H9 (cell line): ENCODE measurements at regions not wholly inside any gene's neighbourhood (a gene's known extent, or its start where the extent isn't known, plus 50 kb on each side); places are given as distances from the start of the nearest gene placed in this dataset.
A peak's percentile ranks its signal among the peaks of the same experiment; 100 is the strongest.

Experiments
- DNase-seq: peaks from one replicate; pipeline ENCODE4 v3.0.0-alpha.2; 2017
- H2AFZ ChIP-seq: one replicate; pipeline ENCODE4 v1.6.1; 2013; ENCODE audit warnings: mild to moderate bottlenecking, low read length, control low read depth, moderate library complexity
- H2AK5ac ChIP-seq: 2 replicates; pipeline ENCODE4 v1.6.1; 2013; ENCODE audit warnings: low read length, control low read depth, mixed read lengths; ENCODE audit not compliant: insufficient read length
- H2BK120ac ChIP-seq: one replicate; pipeline ENCODE4 v1.6.1; 2013; ENCODE audit warnings: low read depth, mild to moderate bottlenecking, low read length, control low read depth, inconsistent platforms; ENCODE audit not compliant: poor library complexity, severe bottlenecking
- H2BK12ac ChIP-seq: 2 replicates; pipeline ENCODE4 v1.6.1; 2013; ENCODE audit warnings: low read length, control low read depth, mixed read lengths, low read depth; ENCODE audit not compliant: insufficient read length
- H2BK15ac ChIP-seq: 2 replicates; pipeline ENCODE4 v1.6.1; 2013; ENCODE audit warnings: low read depth, low read length, control low read depth
- H2BK20ac ChIP-seq: one replicate; pipeline ENCODE4 v1.6.1; 2013; ENCODE audit warnings: low read depth, mild to moderate bottlenecking, low read length, control low read depth, inconsistent platforms; ENCODE audit not compliant: poor library complexity, severe bottlenecking
- H2BK5ac ChIP-seq: 2 replicates; pipeline ENCODE4 v1.6.1; 2013; ENCODE audit warnings: low read length, control low read depth, mixed read lengths; ENCODE audit not compliant: insufficient read length
- H3K14ac ChIP-seq: 2 replicates; pipeline ENCODE4 v1.6.1; 2013; ENCODE audit warnings: low read length, control low read depth; ENCODE audit not compliant: insufficient read depth
- H3K18ac ChIP-seq: 2 replicates; pipeline ENCODE4 v1.6.1; 2013; ENCODE audit warnings: low read depth, mild to moderate bottlenecking, mixed read lengths, low read length, control low read depth; ENCODE audit not compliant: insufficient read length
- H3K23ac ChIP-seq: 2 replicates; pipeline ENCODE4 v1.6.1; 2013; ENCODE audit warnings: low read length, control low read depth, mixed read lengths, low read depth; ENCODE audit not compliant: insufficient read length
- H3K23me2 ChIP-seq: 2 replicates; pipeline ENCODE4 v1.6.1; 2013; ENCODE audit warnings: low read depth, mild to moderate bottlenecking, mixed read lengths, low read length, control low read depth; ENCODE audit not compliant: insufficient read length, poor library complexity, severe bottlenecking
- H3K27ac ChIP-seq: 2 replicates; pipeline ENCODE4 v1.5.1; 2013; ENCODE audit warnings: low read length, control low read depth, mixed read lengths, low read depth; ENCODE audit not compliant: insufficient read length
- H3K27me3 ChIP-seq: 2 replicates; pipeline ENCODE4 v1.6.1; 2013; ENCODE audit warnings: low read length, control low read depth, inconsistent platforms; ENCODE audit not compliant: insufficient read depth
- H3K4ac ChIP-seq: 2 replicates; pipeline ENCODE4 v1.6.1; 2013; ENCODE audit warnings: low read depth, mild to moderate bottlenecking, control low read depth, inconsistent platforms, low read length, moderate library complexity
- H3K4me1 ChIP-seq: 2 replicates; pipeline ENCODE4 v1.6.1; 2013; ENCODE audit warnings: low read length, control low read depth, inconsistent platforms; ENCODE audit not compliant: insufficient read depth
- H3K4me2 ChIP-seq: 2 replicates; pipeline ENCODE4 v1.6.1; 2013; ENCODE audit warnings: low read length, control low read depth, mixed read lengths; ENCODE audit not compliant: insufficient read length, insufficient read depth
- H3K56ac ChIP-seq: 2 replicates; pipeline ENCODE4 v1.6.1; 2013; ENCODE audit warnings: low read depth, mild to moderate bottlenecking, mixed read lengths, low read length, control low read depth; ENCODE audit not compliant: insufficient read length
- H3K79me1 ChIP-seq: 2 replicates; pipeline ENCODE4 v1.6.1; 2013; ENCODE audit warnings: low read depth, mild to moderate bottlenecking, moderate library complexity, low read length, control low read depth, inconsistent platforms; ENCODE audit not compliant: insufficient read depth, poor library complexity, severe bottlenecking
- H3K79me2 ChIP-seq: 2 replicates; pipeline ENCODE4 v1.6.1; 2013; ENCODE audit warnings: low read length, control low read depth, inconsistent platforms; ENCODE audit not compliant: insufficient read depth
- H3K9ac ChIP-seq: 2 replicates; pipeline ENCODE4 v1.6.1; 2013; ENCODE audit warnings: low read length, control low read depth, mixed read lengths; ENCODE audit not compliant: insufficient read length; ENCODE audit errors: extremely low read depth
- H3K9me3 ChIP-seq: one replicate; pipeline ENCODE4 v1.6.1; 2013; ENCODE audit warnings: low read depth, low read length, inconsistent platforms; ENCODE audit not compliant: control insufficient read depth
- H3T11ph ChIP-seq: one replicate; pipeline ENCODE4 v1.6.1; 2013; ENCODE audit warnings: mild to moderate bottlenecking, low read length, control low read depth, inconsistent platforms
- H4K20me1 ChIP-seq: one replicate; pipeline ENCODE4 v1.6.1; 2013; ENCODE audit not compliant: control insufficient read depth, insufficient read length, insufficient read depth
- H4K5ac ChIP-seq: 2 replicates; pipeline ENCODE4 v1.6.1; 2013; ENCODE audit warnings: low read depth, mild to moderate bottlenecking, mixed read lengths, low read length, control low read depth; ENCODE audit not compliant: insufficient read length
- H4K8ac ChIP-seq: replicated peaks from 2 replicates; pipeline ENCODE4 v1.6.1; 2013; ENCODE audit warnings: low read length, control low read depth, mixed read lengths, low read depth; ENCODE audit not compliant: insufficient read length
- H4K91ac ChIP-seq: 2 replicates; pipeline ENCODE4 v1.6.1; 2013; ENCODE audit warnings: low read depth, mild to moderate bottlenecking, moderate library complexity, mixed read lengths, low read length, control low read depth; ENCODE audit not compliant: insufficient read length
- H3K27ac Mint-ChIP-seq, 3 experiments: 2 replicates in 2 of 3; 3 replicates in 1 of 3; pipeline ENCODE4 v1.8.0; 2020 to 2021; ENCODE audit warnings: mixed read lengths in 3 of 3, mild to moderate bottlenecking in 1 of 3, moderate library complexity in 1 of 3
- H3K27me3 Mint-ChIP-seq: 2 replicates; pipeline ENCODE4 v1.8.0; 2021; ENCODE audit warnings: low read depth, mild to moderate bottlenecking, moderate library complexity, mixed read lengths
- H3K36me3 Mint-ChIP-seq, 3 experiments: 2 replicates in 2 of 3; 3 replicates in 1 of 3; pipeline ENCODE4 v1.8.0; 2020 to 2021; ENCODE audit warnings: low read depth in 3 of 3, mixed read lengths in 3 of 3; ENCODE audit not compliant: insufficient read depth in 1 of 3
- H3K4me1 Mint-ChIP-seq, 2 experiments: 2 replicates each; pipeline ENCODE4 v1.8.0; 2020; ENCODE audit warnings: mixed read lengths in 2 of 2
- H3K4me3 Mint-ChIP-seq, 2 experiments: 2 replicates in 1 of 2; 3 replicates in 1 of 2; pipeline ENCODE4 v1.8.0; 2020 to 2021; ENCODE audit warnings: mild to moderate bottlenecking in 2 of 2, mixed read lengths in 2 of 2, moderate library complexity in 1 of 2
- H3K9me3 Mint-ChIP-seq, 2 experiments: 2 replicates in 1 of 2; 3 replicates in 1 of 2; pipeline ENCODE4 v1.8.0; 2020; ENCODE audit warnings: mild to moderate bottlenecking in 2 of 2, mixed read lengths in 2 of 2, moderate library complexity in 1 of 2
- CTCF ChIP-seq: fragments of 200-600 bp; sonication (generic); conservative IDR thresholded peaks from 3 replicates; pipeline ENCODE4 v1.8.0; 2021; ENCODE audit warnings: antibody characterized with exemption, mild to moderate bottlenecking
- WGBS: extraction: QIAGEN DNeasy Blood & Tissue Kit; methylation state at CpG from one replicate; pipeline ENCODE4 v1.1.7; 2013; ENCODE audit warnings: missing lambda C conversion rate, low lambda C conversion rate, mixed read lengths; ENCODE audit not compliant: insufficient read length; ENCODE audit errors: extremely low coverage; 5-methylcytosine and 5-hydroxymethylcytosine counted together

GRCh38 chr5:87136096-87136495 lies 131.6 kb upstream of the RASA1 start:
- peak overlapping the region in 2 of 3 experiments; percentile 32 to 71; a peak in 3 of 7 replicates for H3K27ac Mint-ChIP-seq
- H4K20me1 ChIP-seq = no peaks in the 10 kb centered on the region

More at GRCh38 chr5:87136096-87136495, 131.6 kb upstream of the RASA1 start:
- Histone ChIP-seq H3K4me2 (no peak overlapping the region), H3K18ac (no peak overlapping the region), H3K9ac (no peak overlapping the region), H3K4ac (no peak overlapping the region), H2BK5ac (no peak overlapping the region), H2BK120ac (no peak overlapping the region), H4K91ac (no peak overlapping the region), H2AFZ (peak overlapping the region; percentile 22), H3K27me3 (no peaks in the 10 kb centered on the region), H2BK12ac (no peak overlapping the region), H3T11ph (no peak overlapping the region), H3K79me1 (no peaks in the 10 kb centered on the region), H3K56ac (no peak overlapping the region), H2BK15ac (no peak overlapping the region), H2AK5ac (no peak overlapping the region), H3K23me2 (no peaks in the 10 kb centered on the region), H3K9me3 (no peaks in the 10 kb centered on the region), H3K27ac (no peak overlapping the region), H3K4me1 (no peaks in the 10 kb centered on the region), H3K79me2 (no peaks in the 10 kb centered on the region), H4K8ac (no peak overlapping the region), H3K23ac (no peak overlapping the region), H2BK20ac (no peak overlapping the region), H4K5ac (no peak overlapping the region), H3K14ac (no peak overlapping the region; the same call in 1 of the 2 replicates)
- Mint-ChIP-seq H3K27me3 (no peaks in the 10 kb centered on the region), H3K9me3 (no peaks in the 10 kb centered on the region), H3K36me3 (no peaks in the 10 kb centered on the region), H3K4me1 (peaks cover 4% of the 10 kb centered on the region in 2 experiments; a peak in 3 of 4 replicates), H3K4me3 (no peak overlapping the region)
- no CpG with 5 or more reads among the region's 1 CpG for WGBS
- TF ChIP-seq CTCF = no peak
- no peak for DNase-seq
